ENCODE measurements at regions not wholly inside any gene's neighbourhood (a gene's known extent, or its start where the extent isn't known, plus 50 kb on each side); places are given as distances from the start of the nearest gene placed in this dataset.

DNA sequence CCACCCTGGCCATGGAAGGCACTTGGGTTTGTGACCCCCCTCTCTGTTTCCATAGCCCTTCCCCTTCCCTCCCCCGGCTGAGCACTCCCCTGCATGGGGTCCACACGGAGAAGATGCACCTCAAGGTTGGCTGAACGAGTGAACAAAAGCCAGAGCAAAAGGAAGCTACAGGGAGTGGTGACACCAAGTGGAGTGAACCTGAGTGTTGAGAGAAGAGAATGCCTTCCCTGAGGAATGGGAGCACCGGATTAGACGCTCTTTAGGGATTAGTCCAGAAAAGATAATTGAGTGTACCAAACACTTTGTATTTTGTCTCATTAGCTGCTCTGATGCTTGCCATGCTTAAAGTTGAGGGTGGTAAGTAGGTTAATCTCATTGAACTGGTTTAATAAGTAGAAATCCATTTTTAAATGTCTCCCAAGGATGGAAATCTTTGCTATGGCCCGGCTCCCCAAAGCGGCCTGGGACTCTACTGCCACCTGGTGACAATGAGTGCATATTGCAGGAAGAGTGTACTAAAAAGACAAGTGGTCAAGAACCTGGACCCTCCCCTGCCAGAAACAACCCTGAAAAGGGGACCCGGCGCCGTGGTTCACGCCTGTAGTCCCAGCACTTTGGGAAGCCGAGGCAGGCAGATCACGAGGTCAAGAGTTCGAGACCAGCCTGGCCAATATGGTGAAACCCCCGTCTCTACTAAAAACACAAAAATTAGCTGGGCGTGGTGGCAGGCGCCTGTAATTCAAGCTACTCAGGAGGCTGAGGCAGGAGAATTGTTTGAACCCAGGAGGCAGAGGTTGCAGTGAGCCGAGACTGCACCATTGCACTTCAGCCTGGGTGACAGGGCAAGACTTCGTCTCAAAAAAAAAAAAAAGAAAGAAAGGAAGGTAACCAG lies 150.6 kb upstream of the ZC3H12A start:
- no peak overlapping the region for H3K4me3 ChIP-seq (ENCODE audit: low read length)
- TF ChIP-seq, protein P1, sequence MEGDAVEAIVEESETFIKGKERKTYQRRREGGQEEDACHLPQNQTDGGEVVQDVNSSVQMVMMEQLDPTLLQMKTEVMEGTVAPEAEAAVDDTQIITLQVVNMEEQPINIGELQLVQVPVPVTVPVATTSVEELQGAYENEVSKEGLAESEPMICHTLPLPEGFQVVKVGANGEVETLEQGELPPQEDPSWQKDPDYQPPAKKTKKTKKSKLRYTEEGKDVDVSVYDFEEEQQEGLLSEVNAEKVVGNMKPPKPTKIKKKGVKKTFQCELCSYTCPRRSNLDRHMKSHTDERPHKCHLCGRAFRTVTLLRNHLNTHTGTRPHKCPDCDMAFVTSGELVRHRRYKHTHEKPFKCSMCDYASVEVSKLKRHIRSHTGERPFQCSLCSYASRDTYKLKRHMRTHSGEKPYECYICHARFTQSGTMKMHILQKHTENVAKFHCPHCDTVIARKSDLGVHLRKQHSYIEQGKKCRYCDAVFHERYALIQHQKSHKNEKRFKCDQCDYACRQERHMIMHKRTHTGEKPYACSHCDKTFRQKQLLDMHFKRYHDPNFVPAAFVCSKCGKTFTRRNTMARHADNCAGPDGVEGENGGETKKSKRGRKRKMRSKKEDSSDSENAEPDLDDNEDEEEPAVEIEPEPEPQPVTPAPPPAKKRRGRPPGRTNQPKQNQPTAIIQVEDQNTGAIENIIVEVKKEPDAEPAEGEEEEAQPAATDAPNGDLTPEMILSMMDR (IDR thresholded peaks at IDR 0.05; ENCODE audit: insufficient read depth, low read depth, low read length, missing control alignments) = peak; percentile 50
- DNase-seq (ENCODE audit: low read depth) = peak; percentile 16

DNA sequence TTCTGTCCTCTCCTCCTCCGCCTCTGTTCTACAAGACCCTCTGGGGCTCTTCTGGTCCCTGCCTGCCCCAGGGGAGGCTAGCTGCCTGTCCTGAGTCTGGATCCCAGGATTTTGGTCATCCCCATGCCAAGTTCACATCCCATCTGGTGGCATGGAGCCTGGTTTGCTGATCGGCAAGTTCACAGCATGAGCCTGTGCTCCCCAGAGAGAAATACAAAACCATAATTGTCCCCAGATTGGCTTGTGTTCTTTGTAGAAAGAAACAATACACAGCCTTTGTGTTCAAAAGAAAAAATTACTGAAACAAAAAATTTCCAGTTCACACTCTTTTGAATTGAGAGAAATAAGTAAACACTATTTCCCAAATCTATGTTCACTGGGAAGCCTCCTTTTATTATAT lies 149.4 kb upstream of the ZC3H12A start:
- H3K4me3 ChIP-seq (ENCODE audit: low read length) = no peak overlapping the region
- no peak for DNase-seq (ENCODE audit: low read depth)
- TF ChIP-seq, protein P1 (IDR thresholded peaks at IDR 0.05; ENCODE audit: insufficient read depth, low read depth, low read length, missing control alignments) = no peak

DNA sequence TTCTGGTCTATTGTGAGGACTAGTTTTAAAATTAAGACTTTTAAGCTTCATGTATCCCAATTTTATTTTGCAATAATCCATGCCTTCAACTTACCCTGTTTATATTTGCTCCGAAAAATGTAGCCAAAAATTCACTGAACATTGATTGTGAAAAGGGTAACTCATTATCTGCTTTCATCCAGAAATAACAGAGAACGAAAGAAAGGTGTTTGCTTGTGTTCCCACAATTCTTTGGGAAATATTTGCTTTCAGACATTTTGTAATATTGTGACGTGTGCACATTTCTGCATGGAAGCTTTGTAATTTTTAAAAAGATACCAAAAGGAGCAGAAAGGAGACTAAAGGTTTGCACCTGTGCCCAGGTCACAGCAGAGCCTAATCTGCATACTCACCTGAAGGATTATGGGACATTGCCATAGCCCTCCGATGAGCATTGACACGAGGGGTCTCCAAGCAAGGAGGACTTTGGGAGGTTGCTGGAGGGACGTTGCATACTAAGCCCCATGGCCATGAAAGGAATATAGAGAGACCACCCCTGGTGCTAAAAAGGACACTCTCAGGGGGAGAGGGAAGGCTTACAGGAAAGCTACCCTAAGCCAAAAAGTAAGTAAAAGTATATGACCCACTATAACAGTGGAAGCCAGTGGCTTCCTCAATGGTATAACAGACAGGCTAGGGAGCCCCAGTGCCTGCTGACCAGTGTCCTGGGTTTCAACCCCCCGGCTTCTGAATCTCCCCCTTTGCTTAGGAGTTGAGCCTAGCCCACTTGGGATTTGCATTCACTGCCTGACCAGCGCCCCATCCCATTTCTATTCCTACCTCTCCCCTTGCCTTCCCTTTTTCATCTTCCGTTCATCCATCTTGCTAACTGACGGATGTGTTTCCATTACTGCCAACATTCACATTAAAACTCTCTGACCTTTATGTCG lies 148.6 kb upstream of the ZC3H12A start:
- TF ChIP-seq, protein P1 (IDR thresholded peaks at IDR 0.05; ENCODE audit: insufficient read depth, low read depth, low read length, missing control alignments) = no peak
- DNase-seq (ENCODE audit: low read depth) = no peak
- no peak overlapping the region for H3K4me3 ChIP-seq (ENCODE audit: low read length)

DNA sequence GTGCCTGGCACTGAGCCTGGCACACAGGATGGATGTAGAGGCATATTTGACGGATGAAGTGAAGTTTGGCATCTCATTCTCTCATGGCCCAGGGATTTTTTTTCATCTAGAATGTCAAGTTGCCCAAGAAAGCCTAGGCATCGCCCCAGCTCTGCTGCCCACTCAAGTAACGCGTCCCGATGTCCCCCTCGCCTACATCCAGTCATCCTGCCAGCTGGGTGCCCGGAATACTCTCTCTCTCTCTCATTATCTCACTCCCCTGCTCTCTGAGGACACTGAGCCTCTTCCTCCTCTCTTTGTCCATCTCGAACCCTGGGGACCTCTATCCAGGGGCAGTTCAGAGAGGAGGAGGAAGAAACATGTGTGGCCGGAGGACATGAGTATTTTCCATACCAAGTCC lies 142.3 kb upstream of the ZC3H12A start:
- DNase-seq (ENCODE audit: low read depth) = no peak
- TF ChIP-seq, protein P1 (IDR thresholded peaks at IDR 0.05; ENCODE audit: insufficient read depth, low read depth, low read length, missing control alignments) = no peak
- no peak overlapping the region for H3K4me3 ChIP-seq (ENCODE audit: low read length)

DNA sequence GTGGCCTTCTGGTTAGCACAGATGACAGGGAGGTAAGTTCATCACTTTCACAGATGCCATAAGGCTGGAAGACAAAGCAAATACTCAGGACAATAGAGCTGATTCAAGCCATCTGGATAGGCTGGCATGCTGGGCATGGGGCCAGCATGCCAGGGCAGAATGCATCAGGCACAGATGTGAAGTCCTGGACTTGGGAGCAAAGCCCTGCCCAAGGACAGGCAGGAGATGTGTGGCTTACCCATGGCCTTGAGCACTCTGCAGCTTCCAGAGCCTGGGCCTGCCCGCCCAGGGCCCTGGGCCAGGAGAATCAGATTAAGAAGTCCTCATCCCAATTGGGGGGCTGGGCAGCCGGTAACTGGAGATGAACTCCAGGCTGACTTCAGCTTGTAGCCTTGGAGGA lies 135.7 kb upstream of the ZC3H12A start:
- no peak overlapping the region for H3K4me3 ChIP-seq (ENCODE audit: low read length)
- TF ChIP-seq, protein P1 (IDR thresholded peaks at IDR 0.05; ENCODE audit: insufficient read depth, low read depth, low read length, missing control alignments) = no peak
- no peak for DNase-seq (ENCODE audit: low read depth)

DNA sequence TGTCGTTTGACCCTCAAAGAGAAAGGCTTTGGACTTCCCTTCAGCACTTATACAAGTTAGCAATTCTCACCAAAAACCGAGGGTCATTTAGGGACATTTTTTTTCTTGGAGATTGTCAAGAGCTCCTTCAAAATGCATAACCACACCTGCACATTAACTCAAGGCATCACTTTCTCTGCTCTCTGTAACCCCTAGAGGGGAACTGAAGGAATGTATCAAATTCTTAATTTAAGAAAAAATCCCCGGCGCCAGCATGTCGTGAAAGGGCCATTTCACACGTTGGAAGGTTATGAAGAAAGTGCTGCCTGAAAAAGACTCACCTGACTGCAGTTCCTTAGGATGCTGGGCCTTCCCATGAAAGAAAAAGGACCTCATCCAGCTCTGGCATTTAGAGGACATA lies 131.6 kb upstream of the ZC3H12A start:
- no peak for DNase-seq (ENCODE audit: low read depth)
- TF ChIP-seq, protein P1 (IDR thresholded peaks at IDR 0.05; ENCODE audit: insufficient read depth, low read depth, low read length, missing control alignments) = no peak
- no peak overlapping the region for H3K4me3 ChIP-seq (ENCODE audit: low read length)
